GM12878 (cell line): ENCODE measurements at regions not wholly inside any gene's neighbourhood (a gene's known extent, or its start where the extent isn't known, plus 50 kb on each side); places are given as distances from the start of the nearest gene placed in this dataset.

Experiments used
- CHD2 ChIP-seq: IDR thresholded peaks from 2 replicates; pipeline ENCODE4 v1.6.1; 2011; ENCODE audit warnings: low read depth, low read length, improper control_type of control experiment, borderline replicate concordance
- CREM ChIP-seq: IDR thresholded peaks from 2 replicates; pipeline ENCODE4 v1.6.1; 2014; ENCODE audit warnings: antibody characterized with exemption, low read depth
- POLR2AphosphoS2 ChIP-seq: IDR thresholded peaks from 2 replicates; pipeline ENCODE4 v1.6.1; 2011; ENCODE audit warnings: low read depth, mild to moderate bottlenecking, low read length, improper control_type of control experiment, moderate library complexity
- PRDM15 ChIP-seq: fragments of 450-650 bp; formaldehyde crosslinking; IDR thresholded peaks from 2 replicates; pipeline ENCODE4 v1.4.0; 2020; ENCODE audit warnings: mild to moderate bottlenecking, moderate library complexity
- SMARCA5 ChIP-seq: fragments of 450-650 bp; IDR thresholded peaks from 2 replicates; pipeline ENCODE4 v1.6.1; 2017; ENCODE audit warnings: mild to moderate bottlenecking
- YBX1 ChIP-seq: fragments of 450-650 bp; IDR thresholded peaks from 2 replicates; pipeline ENCODE4 v1.6.1; 2016; ENCODE audit warnings: antibody characterized with exemption
- TF ChIP-seq, protein P1 (sequence below): fragments of 450-650 bp; IDR thresholded peaks from 2 replicates; pipeline ENCODE4 v1.6.1; 2017; ENCODE audit warnings: antibody characterized with exemption, mild to moderate bottlenecking, moderate library complexity

DNA sequence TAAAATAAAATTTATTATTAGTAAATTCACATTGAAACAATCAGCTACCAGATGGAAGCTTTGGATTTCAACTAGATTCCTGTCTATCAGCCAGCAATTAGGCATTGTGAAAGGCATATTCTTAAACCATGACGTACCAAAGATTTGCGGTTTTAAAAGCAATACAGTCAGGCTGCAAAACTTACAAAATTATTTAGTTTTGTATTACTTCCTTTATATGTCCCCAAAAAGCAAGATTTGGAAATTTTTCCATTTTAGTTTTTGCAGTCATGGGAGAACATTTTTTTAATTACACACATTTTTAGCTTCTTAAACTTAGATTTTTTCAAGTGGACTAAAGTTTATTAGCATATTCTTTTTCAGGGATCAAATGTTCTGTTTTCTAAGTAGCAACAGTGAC lies 225.0 kb upstream of the KITLG start (continued):
- TF ChIP-seq, protein P1, sequence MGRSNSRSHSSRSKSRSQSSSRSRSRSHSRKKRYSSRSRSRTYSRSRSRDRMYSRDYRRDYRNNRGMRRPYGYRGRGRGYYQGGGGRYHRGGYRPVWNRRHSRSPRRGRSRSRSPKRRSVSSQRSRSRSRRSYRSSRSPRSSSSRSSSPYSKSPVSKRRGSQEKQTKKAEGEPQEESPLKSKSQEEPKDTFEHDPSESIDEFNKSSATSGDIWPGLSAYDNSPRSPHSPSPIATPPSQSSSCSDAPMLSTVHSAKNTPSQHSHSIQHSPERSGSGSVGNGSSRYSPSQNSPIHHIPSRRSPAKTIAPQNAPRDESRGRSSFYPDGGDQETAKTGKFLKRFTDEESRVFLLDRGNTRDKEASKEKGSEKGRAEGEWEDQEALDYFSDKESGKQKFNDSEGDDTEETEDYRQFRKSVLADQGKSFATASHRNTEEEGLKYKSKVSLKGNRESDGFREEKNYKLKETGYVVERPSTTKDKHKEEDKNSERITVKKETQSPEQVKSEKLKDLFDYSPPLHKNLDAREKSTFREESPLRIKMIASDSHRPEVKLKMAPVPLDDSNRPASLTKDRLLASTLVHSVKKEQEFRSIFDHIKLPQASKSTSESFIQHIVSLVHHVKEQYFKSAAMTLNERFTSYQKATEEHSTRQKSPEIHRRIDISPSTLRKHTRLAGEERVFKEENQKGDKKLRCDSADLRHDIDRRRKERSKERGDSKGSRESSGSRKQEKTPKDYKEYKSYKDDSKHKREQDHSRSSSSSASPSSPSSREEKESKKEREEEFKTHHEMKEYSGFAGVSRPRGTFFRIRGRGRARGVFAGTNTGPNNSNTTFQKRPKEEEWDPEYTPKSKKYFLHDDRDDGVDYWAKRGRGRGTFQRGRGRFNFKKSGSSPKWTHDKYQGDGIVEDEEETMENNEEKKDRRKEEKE = no peak
- TF ChIP-seq POLR2AphosphoS2 (no peak), CREM (no peak), PRDM15 (no peak), SMARCA5 (no peak), YBX1 (no peak), CHD2 (no peak)
